ENCODE measurements at regions not wholly inside any gene's neighbourhood (a gene's known extent, or its start where the extent isn't known, plus 50 kb on each side); places are given as distances from the start of the nearest gene placed in this dataset.

DNA sequence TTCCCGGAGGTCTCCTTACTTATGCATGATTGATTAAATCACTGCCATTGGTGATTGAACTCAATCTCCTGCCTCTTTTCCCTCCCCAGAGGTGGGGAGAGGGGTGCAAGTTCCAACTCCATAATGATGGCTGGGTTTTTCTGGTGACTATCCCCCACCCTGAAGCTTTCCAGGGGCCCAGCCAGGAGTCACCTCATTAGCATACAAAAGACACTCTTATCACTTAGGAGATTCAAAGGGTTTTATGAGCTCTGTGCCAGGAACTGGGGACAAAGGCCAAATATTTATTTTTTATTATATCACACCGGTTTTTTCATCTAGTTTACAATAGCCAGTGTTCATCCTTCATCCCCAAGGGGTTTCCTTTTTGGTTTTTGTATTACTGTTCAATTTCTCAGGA lies 300.7 kb downstream of the ETNK1 start:
- TF ChIP-seq, protein P1, sequence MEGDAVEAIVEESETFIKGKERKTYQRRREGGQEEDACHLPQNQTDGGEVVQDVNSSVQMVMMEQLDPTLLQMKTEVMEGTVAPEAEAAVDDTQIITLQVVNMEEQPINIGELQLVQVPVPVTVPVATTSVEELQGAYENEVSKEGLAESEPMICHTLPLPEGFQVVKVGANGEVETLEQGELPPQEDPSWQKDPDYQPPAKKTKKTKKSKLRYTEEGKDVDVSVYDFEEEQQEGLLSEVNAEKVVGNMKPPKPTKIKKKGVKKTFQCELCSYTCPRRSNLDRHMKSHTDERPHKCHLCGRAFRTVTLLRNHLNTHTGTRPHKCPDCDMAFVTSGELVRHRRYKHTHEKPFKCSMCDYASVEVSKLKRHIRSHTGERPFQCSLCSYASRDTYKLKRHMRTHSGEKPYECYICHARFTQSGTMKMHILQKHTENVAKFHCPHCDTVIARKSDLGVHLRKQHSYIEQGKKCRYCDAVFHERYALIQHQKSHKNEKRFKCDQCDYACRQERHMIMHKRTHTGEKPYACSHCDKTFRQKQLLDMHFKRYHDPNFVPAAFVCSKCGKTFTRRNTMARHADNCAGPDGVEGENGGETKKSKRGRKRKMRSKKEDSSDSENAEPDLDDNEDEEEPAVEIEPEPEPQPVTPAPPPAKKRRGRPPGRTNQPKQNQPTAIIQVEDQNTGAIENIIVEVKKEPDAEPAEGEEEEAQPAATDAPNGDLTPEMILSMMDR (IDR thresholded peaks at IDR 0.05): no peak
- TF ChIP-seq EZH2 (IDR thresholded peaks at IDR 0.05; ENCODE audit: borderline replicate concordance, insufficient read depth, low read depth, low read length, poor library complexity, severe bottlenecking): no peak

All from B cell (primary cell).